PC-9 (cell line): ENCODE measurements at regions not wholly inside any gene's neighbourhood (a gene's known extent, or its start where the extent isn't known, plus 50 kb on each side); places are given as distances from the start of the nearest gene placed in this dataset.

Experiments used
- CTCF ChIP-seq: fragments of 200-600 bp; sonication (generic); conservative IDR thresholded peaks from 2 replicates; pipeline ENCODE4 v1.6.1; 2017; ENCODE audit warnings: mixed run types, antibody characterized with exemption, mild to moderate bottlenecking, moderate library complexity
- EZH2 ChIP-seq: fragments of 200-600 bp; sonication (generic); IDR thresholded peaks from 2 replicates; pipeline ENCODE4 v1.8.0; 2017; ENCODE audit warnings: antibody characterized with exemption, low read depth

- no peak for TF ChIP-seq EZH2
- TF ChIP-seq CTCF = no peak
These were observed 239.6 kb upstream of the VEGFC start for GRCh38 chr4:177032341-177032740.
